ENCODE measurements at regions not wholly inside any gene's neighbourhood (a gene's known extent, or its start where the extent isn't known, plus 50 kb on each side); places are given as distances from the start of the nearest gene placed in this dataset.

- no peaks in the 10 kb centered on the region for H3K27me3 ChIP-seq (ENCODE audit: control insufficient read depth, insufficient read depth, low read length, poor library complexity, severe bottlenecking)
- H3K27ac ChIP-seq (ENCODE audit: insufficient read depth, low read depth, low read length, poor library complexity, severe bottlenecking), result no peak overlapping the region
- H3K4me3 ChIP-seq (ENCODE audit: insufficient read depth, low read depth, low read length), result no peak overlapping the region
- no peaks in the 10 kb centered on the region for H3K4me1 ChIP-seq (ENCODE audit: control insufficient read depth, insufficient read depth, low read length)
- 100% methylated on average over 1 of the region's 1 CpG for WGBS, 2 experiments
- no peaks in the 10 kb centered on the region for H3K36me3 ChIP-seq (ENCODE audit: control insufficient read depth, insufficient read depth, low read length)
- no peaks in the 10 kb centered on the region for H3K9me3 ChIP-seq (ENCODE audit: control insufficient read depth, low read length)
These were observed 236.6 kb downstream of the PTH2R start for GRCh38 chr2:208643145-208643544.

DNA sequence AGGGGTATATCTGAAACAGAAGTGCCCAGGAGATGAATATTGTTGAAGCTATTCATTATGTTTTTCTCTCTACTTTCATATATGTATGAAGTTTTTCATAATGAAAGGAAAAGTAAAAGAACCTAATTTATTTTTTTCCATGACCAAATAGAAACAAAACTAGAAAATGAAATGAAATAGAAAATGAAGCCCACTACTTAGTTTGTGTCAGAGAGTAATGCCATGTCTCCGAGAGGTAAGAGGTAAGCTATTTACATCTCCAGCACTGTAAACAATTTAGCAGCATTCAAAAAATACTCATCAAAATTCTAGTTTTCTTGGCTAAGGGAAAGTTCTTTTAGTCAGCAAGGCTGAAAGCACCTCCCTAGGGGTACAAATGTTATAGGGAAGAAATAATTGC is 238.6 kb downstream of the PTH2R start:
- Histone ChIP-seq H3K27me3 (ENCODE audit: control insufficient read depth, insufficient read depth, low read length, poor library complexity, severe bottlenecking) (no peaks in the 10 kb centered on the region), H3K4me3 (ENCODE audit: insufficient read depth, low read depth, low read length) (no peak overlapping the region), H3K9me3 (ENCODE audit: control insufficient read depth, low read length) (no peaks in the 10 kb centered on the region), H3K36me3 (ENCODE audit: control insufficient read depth, insufficient read depth, low read length) (no peaks in the 10 kb centered on the region), H3K4me1 (ENCODE audit: control insufficient read depth, insufficient read depth, low read length) (no peaks in the 10 kb centered on the region), H3K27ac (ENCODE audit: insufficient read depth, low read depth, low read length, poor library complexity, severe bottlenecking) (no peak overlapping the region)
- 100% methylated on average over 1 of the region's 1 CpG; no CpG with 5 or more reads in 1 of the 2 experiments for WGBS, 2 experiments

DNA sequence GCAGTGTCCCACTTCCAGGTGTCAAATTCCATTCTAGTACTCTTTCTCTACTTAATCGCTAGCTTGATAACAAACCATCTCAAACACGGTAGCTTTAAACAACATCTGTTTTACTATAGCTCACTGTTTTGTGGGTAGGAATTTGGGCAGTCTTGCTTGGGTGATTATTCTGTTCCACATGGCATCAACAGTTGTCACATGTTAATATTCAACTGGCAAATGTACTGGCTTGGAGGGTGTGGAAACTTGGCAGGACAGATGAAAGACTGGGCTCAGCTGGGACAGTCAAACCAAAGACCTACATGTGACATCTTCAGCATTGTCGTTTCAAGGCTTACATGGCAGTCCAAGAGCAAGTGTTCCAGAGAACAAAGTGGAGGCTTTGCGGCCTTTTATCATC is 241.8 kb downstream of the PTH2R start:
- H3K27me3 ChIP-seq (ENCODE audit: control insufficient read depth, insufficient read depth, low read length, poor library complexity, severe bottlenecking), result no peaks in the 10 kb centered on the region
- no peaks in the 10 kb centered on the region for H3K36me3 ChIP-seq (ENCODE audit: control insufficient read depth, insufficient read depth, low read length)
- no peaks in the 10 kb centered on the region for H3K9me3 ChIP-seq (ENCODE audit: control insufficient read depth, low read length)
- H3K4me3 ChIP-seq (ENCODE audit: insufficient read depth, low read depth, low read length), result no peak overlapping the region
- no peaks in the 10 kb centered on the region for H3K4me1 ChIP-seq (ENCODE audit: control insufficient read depth, insufficient read depth, low read length)
- 84 to 99% methylated on average over 2 to 4 of the region's 4 CpGs for WGBS, 2 experiments
- no peak overlapping the region for H3K27ac ChIP-seq (ENCODE audit: insufficient read depth, low read depth, low read length, poor library complexity, severe bottlenecking)

GRCh38 chr2:208653383-208653782 is 246.8 kb downstream of the PTH2R start:
- Histone ChIP-seq H3K9me3 (ENCODE audit: control insufficient read depth, low read length) (no peaks in the 10 kb centered on the region), H3K36me3 (ENCODE audit: control insufficient read depth, insufficient read depth, low read length) (no peaks in the 10 kb centered on the region), H3K27me3 (ENCODE audit: control insufficient read depth, insufficient read depth, low read length, poor library complexity, severe bottlenecking) (no peaks in the 10 kb centered on the region), H3K4me1 (ENCODE audit: control insufficient read depth, insufficient read depth, low read length) (no peaks in the 10 kb centered on the region), H3K4me3 (ENCODE audit: insufficient read depth, low read depth, low read length) (no peak overlapping the region), H3K27ac (ENCODE audit: insufficient read depth, low read depth, low read length, poor library complexity, severe bottlenecking) (no peak overlapping the region)
- 94 to 100% methylated on average over 2 to 3 of the region's 3 CpGs for WGBS, 2 experiments

GRCh38 chr2:208654056-208654455 is 247.5 kb downstream of the PTH2R start:
- Histone ChIP-seq H3K27me3 (ENCODE audit: control insufficient read depth, insufficient read depth, low read length, poor library complexity, severe bottlenecking) (no peaks in the 10 kb centered on the region), H3K4me1 (ENCODE audit: control insufficient read depth, insufficient read depth, low read length) (no peaks in the 10 kb centered on the region), H3K36me3 (ENCODE audit: control insufficient read depth, insufficient read depth, low read length) (no peaks in the 10 kb centered on the region), H3K4me3 (ENCODE audit: insufficient read depth, low read depth, low read length) (no peak overlapping the region), H3K9me3 (ENCODE audit: control insufficient read depth, low read length) (no peaks in the 10 kb centered on the region), H3K27ac (ENCODE audit: insufficient read depth, low read depth, low read length, poor library complexity, severe bottlenecking) (no peak overlapping the region)

GRCh38 chr2:208657468-208657867 is 250.9 kb downstream of the PTH2R start:
- Histone ChIP-seq H3K27me3 (ENCODE audit: control insufficient read depth, insufficient read depth, low read length, poor library complexity, severe bottlenecking) (no peaks in the 10 kb centered on the region), H3K4me1 (ENCODE audit: control insufficient read depth, insufficient read depth, low read length) (no peaks in the 10 kb centered on the region), H3K4me3 (ENCODE audit: insufficient read depth, low read depth, low read length) (no peak overlapping the region), H3K9me3 (ENCODE audit: control insufficient read depth, low read length) (no peaks in the 10 kb centered on the region), H3K36me3 (ENCODE audit: control insufficient read depth, insufficient read depth, low read length) (no peaks in the 10 kb centered on the region), H3K27ac (ENCODE audit: insufficient read depth, low read depth, low read length, poor library complexity, severe bottlenecking) (no peak overlapping the region)
- 88 to 89% methylated on average over 1 of the region's 1 CpG for WGBS, 2 experiments

DNA sequence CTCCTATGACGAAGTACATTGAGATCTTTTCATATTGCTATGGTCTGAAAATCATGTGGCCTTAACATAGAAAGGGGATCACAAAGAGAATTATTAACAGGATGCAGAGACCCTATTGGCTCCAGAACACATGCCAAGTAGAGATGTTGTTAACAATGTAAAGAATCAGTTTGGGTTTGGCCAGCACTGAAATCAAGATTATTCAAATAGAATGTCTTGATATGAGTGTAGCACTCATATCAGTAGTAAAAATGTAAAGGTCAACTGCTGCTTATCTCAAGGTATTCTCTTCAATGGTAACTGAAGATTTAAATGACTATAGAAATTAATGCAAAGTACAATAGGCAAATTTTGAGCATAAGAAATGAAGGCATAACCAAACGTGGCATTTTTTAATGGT is 262.8 kb downstream of the PTH2R start:
- Histone ChIP-seq H3K4me1 (ENCODE audit: control insufficient read depth, insufficient read depth, low read length) (peaks cover 4% of the 10 kb centered on the region), H3K36me3 (ENCODE audit: control insufficient read depth, insufficient read depth, low read length) (no peaks in the 10 kb centered on the region), H3K27ac (ENCODE audit: insufficient read depth, low read depth, low read length, poor library complexity, severe bottlenecking) (no peak overlapping the region), H3K27me3 (ENCODE audit: control insufficient read depth, insufficient read depth, low read length, poor library complexity, severe bottlenecking) (no peaks in the 10 kb centered on the region), H3K9me3 (ENCODE audit: control insufficient read depth, low read length) (no peaks in the 10 kb centered on the region), H3K4me3 (ENCODE audit: insufficient read depth, low read depth, low read length) (no peak overlapping the region)
- WGBS, 2 experiments, result 97 to 100% methylated on average over 2 of the region's 2 CpGs

DNA sequence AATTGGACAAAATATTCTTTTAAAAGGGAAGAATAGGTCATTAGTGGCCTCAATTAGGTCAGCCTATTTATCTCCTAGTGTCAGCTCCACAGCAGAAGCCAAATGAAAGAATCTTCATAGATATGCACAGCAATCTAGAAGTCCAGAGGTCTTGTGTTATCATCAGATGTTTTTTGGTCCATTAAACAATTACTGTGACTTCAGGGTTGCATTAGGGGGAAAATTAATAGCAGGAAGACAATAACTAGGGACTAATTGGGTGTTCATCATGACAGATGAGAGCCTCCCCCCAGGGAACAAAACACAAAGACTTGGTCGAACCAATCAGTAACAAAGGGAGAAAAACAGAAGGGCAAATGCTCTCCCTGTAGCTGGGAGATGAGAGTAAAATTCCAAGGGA is 264.7 kb downstream of the PTH2R start:
- no peaks in the 10 kb centered on the region for H3K36me3 ChIP-seq (ENCODE audit: control insufficient read depth, insufficient read depth, low read length)
- no peak overlapping the region for H3K27ac ChIP-seq (ENCODE audit: insufficient read depth, low read depth, low read length, poor library complexity, severe bottlenecking)
- peaks cover 4% of the 10 kb centered on the region for H3K4me1 ChIP-seq (ENCODE audit: control insufficient read depth, insufficient read depth, low read length)
- H3K4me3 ChIP-seq (ENCODE audit: insufficient read depth, low read depth, low read length), result no peak overlapping the region
- WGBS, 2 experiments, result 0 to 8% methylated on average over 1 of the region's 1 CpG
- H3K27me3 ChIP-seq (ENCODE audit: control insufficient read depth, insufficient read depth, low read length, poor library complexity, severe bottlenecking), result no peaks in the 10 kb centered on the region
- no peaks in the 10 kb centered on the region for H3K9me3 ChIP-seq (ENCODE audit: control insufficient read depth, low read length)

GRCh38 chr2:208671886-208672680 is 265.5 kb downstream of the PTH2R start:
- Histone ChIP-seq H3K27ac (ENCODE audit: insufficient read depth, low read depth, low read length, poor library complexity, severe bottlenecking) (no peak overlapping the region), H3K27me3 (ENCODE audit: control insufficient read depth, insufficient read depth, low read length, poor library complexity, severe bottlenecking) (no peaks in the 10 kb centered on the region), H3K9me3 (ENCODE audit: control insufficient read depth, low read length) (no peaks in the 10 kb centered on the region), H3K4me3 (ENCODE audit: insufficient read depth, low read depth, low read length) (no peak overlapping the region), H3K4me1 (ENCODE audit: control insufficient read depth, insufficient read depth, low read length) (peaks cover 4% of the 10 kb centered on the region), H3K36me3 (ENCODE audit: control insufficient read depth, insufficient read depth, low read length) (no peaks in the 10 kb centered on the region)
- 63 to 70% methylated on average over 4 of the region's 4 CpGs for WGBS, 2 experiments

- WGBS, 2 experiments, result 93 to 97% methylated on average over 3 of the region's 3 CpGs
- no peak overlapping the region for H3K27ac ChIP-seq (ENCODE audit: insufficient read depth, low read depth, low read length, poor library complexity, severe bottlenecking)
- no peaks in the 10 kb centered on the region for H3K9me3 ChIP-seq (ENCODE audit: control insufficient read depth, low read length)
- no peaks in the 10 kb centered on the region for H3K36me3 ChIP-seq (ENCODE audit: control insufficient read depth, insufficient read depth, low read length)
- peaks cover 4% of the 10 kb centered on the region for H3K4me1 ChIP-seq (ENCODE audit: control insufficient read depth, insufficient read depth, low read length)
- H3K27me3 ChIP-seq (ENCODE audit: control insufficient read depth, insufficient read depth, low read length, poor library complexity, severe bottlenecking), result no peaks in the 10 kb centered on the region
- H3K4me3 ChIP-seq (ENCODE audit: insufficient read depth, low read depth, low read length), result no peak overlapping the region
These were observed 267.0 kb downstream of the PTH2R start for GRCh38 chr2:208673631-208674030.
